WTC11 (cell line): ENCODE measurements at regions not wholly inside any gene's neighbourhood (a gene's known extent, or its start where the extent isn't known, plus 50 kb on each side); places are given as distances from the start of the nearest gene placed in this dataset.

Experiments used
- ATAC-seq: fragments of 200-7000 bp; cut with Tn5 transposase; 2 replicates; pipeline ENCODE4 v1.10.0; 2021; ENCODE audit warnings: mild to moderate bottlenecking, moderate library complexity
- CTCF ChIA-PET: fragments of 300-600 bp; sonication (Branson Sonifier 250); formaldehyde crosslinking; loops from one replicate; lab custom pipeline; 2021; ENCODE audit warnings: antibody characterized with exemption; lab: Charles Lee
- POLR2A ChIA-PET: fragments of 350-600 bp; sonication (Branson Sonifier 250); formaldehyde crosslinking; loops from one replicate; lab custom pipeline; 2021; ENCODE audit warnings: antibody characterized with exemption; lab: Charles Lee
- DNase-seq: peaks from one replicate; pipeline ENCODE4 v3.0.0; 2021; ENCODE audit warnings: low spot score
- H3K27ac Mint-ChIP-seq: 2 replicates; pipeline ENCODE4 v1.8.0; 2021; ENCODE audit warnings: mixed read lengths
- H3K27me3 Mint-ChIP-seq: 2 replicates; pipeline ENCODE4 v1.8.0; 2021; ENCODE audit warnings: low read depth, mild to moderate bottlenecking, moderate library complexity, mixed read lengths
- H3K36me3 Mint-ChIP-seq: 2 replicates; pipeline ENCODE4 v1.8.0; 2021; ENCODE audit warnings: mixed read lengths
- H3K4me1 Mint-ChIP-seq: 2 replicates; pipeline ENCODE4 v1.8.0; 2022; ENCODE audit warnings: mixed read lengths
- H3K4me3 Mint-ChIP-seq: 2 replicates; pipeline ENCODE4 v1.8.0; 2021; ENCODE audit warnings: mild to moderate bottlenecking, moderate library complexity, mixed read lengths
- H3K9me3 Mint-ChIP-seq: 2 replicates; pipeline ENCODE4 v1.8.0; 2021; ENCODE audit warnings: mixed read lengths
- ATF2 ChIP-seq: sonication (generic); formaldehyde crosslinking; IDR thresholded peaks from 2 replicates; pipeline ENCODE4 v1.8.1; 2022; ENCODE audit warnings: low read depth, missing genetic modification reagents, borderline replicate concordance
- CBFB ChIP-seq: sonication (generic); formaldehyde crosslinking; IDR thresholded peaks from 2 replicates; pipeline ENCODE4 v1.8.1; 2022; ENCODE audit warnings: mild to moderate bottlenecking, low read depth, missing genetic modification reagents
- E2F1 ChIP-seq: sonication (generic); formaldehyde crosslinking; IDR thresholded peaks from 2 replicates; pipeline ENCODE4 v1.8.0; 2022; ENCODE audit warnings: mild to moderate bottlenecking, missing genetic modification reagents
- E2F5 ChIP-seq: sonication (generic); formaldehyde crosslinking; IDR thresholded peaks from 2 replicates; pipeline ENCODE4 v1.8.1; 2022; ENCODE audit warnings: mild to moderate bottlenecking, moderate library complexity, missing genetic modification reagents
- EMX1 ChIP-seq: fragments of 250-450 bp; sonication (Bioruptor Pico); IDR thresholded peaks from 2 replicates; pipeline ENCODE4 v1.8.0; 2021; ENCODE audit warnings: mild to moderate bottlenecking
- ETV6 ChIP-seq: sonication (generic); formaldehyde crosslinking; IDR thresholded peaks from 2 replicates; pipeline ENCODE4 v1.8.1; 2022; ENCODE audit warnings: mild to moderate bottlenecking, missing genetic modification reagents
- GRHL2 ChIP-seq: fragments of 250-450 bp; sonication (Bioruptor Pico); IDR thresholded peaks from 2 replicates; pipeline ENCODE4 v1.8.0; 2022; ENCODE audit warnings: mild to moderate bottlenecking, moderate library complexity; ENCODE audit not compliant: insufficient replicate concordance, severe bottlenecking
- MAX ChIP-seq: sonication (generic); formaldehyde crosslinking; IDR thresholded peaks from 2 replicates; pipeline ENCODE4 v1.8.0; 2022; ENCODE audit warnings: mild to moderate bottlenecking, missing genetic modification reagents
- MYBL2 ChIP-seq: sonication (generic); formaldehyde crosslinking; IDR thresholded peaks from 2 replicates; pipeline ENCODE4 v1.8.1; 2023; ENCODE audit warnings: mild to moderate bottlenecking, moderate library complexity, missing genetic modification reagents
- NR1H2 ChIP-seq: sonication (generic); formaldehyde crosslinking; IDR thresholded peaks from 2 replicates; pipeline ENCODE4 v1.9.0; 2021; ENCODE audit warnings: mild to moderate bottlenecking, moderate library complexity, missing genetic modification reagents
- NR2C2 ChIP-seq: sonication (generic); formaldehyde crosslinking; IDR thresholded peaks from 2 replicates; pipeline ENCODE4 v1.8.0; 2022; ENCODE audit warnings: mild to moderate bottlenecking, missing genetic modification reagents
- PRDM15 ChIP-seq: sonication (generic); formaldehyde crosslinking; IDR thresholded peaks from 2 replicates; pipeline ENCODE4 v1.8.0; 2022; ENCODE audit warnings: missing genetic modification reagents
- PRRX2 ChIP-seq: fragments of 250-450 bp; sonication (Bioruptor Pico); IDR thresholded peaks from 2 replicates; pipeline ENCODE4 v1.8.0; 2021; ENCODE audit warnings: mild to moderate bottlenecking
- SMAD3 ChIP-seq: sonication (generic); formaldehyde crosslinking; IDR thresholded peaks from 2 replicates; pipeline ENCODE4 v1.8.0; 2022; ENCODE audit warnings: missing genetic modification reagents, mild to moderate bottlenecking, borderline replicate concordance
- USF2 ChIP-seq: sonication (generic); formaldehyde crosslinking; IDR thresholded peaks from 2 replicates; pipeline ENCODE4 v1.8.1; 2023; ENCODE audit warnings: mild to moderate bottlenecking, missing genetic modification reagents, moderate library complexity
- ZNF317 ChIP-seq: sonication (generic); formaldehyde crosslinking; IDR thresholded peaks from 2 replicates; pipeline ENCODE4 v1.8.1; 2023; ENCODE audit warnings: low read depth, mild to moderate bottlenecking, moderate library complexity, missing genetic modification reagents, borderline replicate concordance
- ZNF671 ChIP-seq: fragments of 250-450 bp; sonication (Bioruptor Pico); IDR thresholded peaks from 2 replicates; pipeline ENCODE4 v1.8.0; 2021; ENCODE audit warnings: mild to moderate bottlenecking
- TF ChIP-seq, protein P1 (sequence below): fragments of 250-450 bp; sonication (Bioruptor Pico); IDR thresholded peaks from 2 replicates; pipeline ENCODE4 v1.8.0; 2021; ENCODE audit warnings: mild to moderate bottlenecking
- TF ChIP-seq, protein P2 (sequence below): sonication (generic); formaldehyde crosslinking; IDR thresholded peaks from 2 replicates; pipeline ENCODE4 v1.8.1; 2022; ENCODE audit warnings: mild to moderate bottlenecking, missing genetic modification reagents, moderate library complexity, borderline replicate concordance
- TF ChIP-seq, protein P3 (sequence below): sonication (generic); formaldehyde crosslinking; IDR thresholded peaks from 2 replicates; pipeline ENCODE4 v1.8.1; 2023; ENCODE audit warnings: mild to moderate bottlenecking, missing genetic modification reagents
- TF ChIP-seq, protein P4 (sequence below): sonication (generic); formaldehyde crosslinking; IDR thresholded peaks from 2 replicates; pipeline ENCODE4 v1.8.0; 2023; ENCODE audit warnings: missing genetic modification reagents

GRCh38 chr4:179843370-179843769 is 2399.8 kb upstream of the TENM3 start:
- Mint-ChIP-seq H3K27ac (no peak overlapping the region; the same call in 1 of the 2 replicates), H3K4me1 (peaks cover 19% of the 10 kb centered on the region), H3K36me3 (no peaks in the 10 kb centered on the region), H3K4me3 (no peak overlapping the region), H3K9me3 (peaks cover 7% of the 10 kb centered on the region), H3K27me3 (no peaks in the 10 kb centered on the region)
- peak; percentile 30 for ATAC-seq
- TF ChIP-seq MAX (CRISPR knock-in tag) (no peak), PRDM15 (CRISPR knock-in tag) (no peak), CBFB (no peak), ZNF671 (CRISPR knock-in tag) (no peak), ATF2 (CRISPR knock-in tag) (no peak), GRHL2 (CRISPR knock-in tag) (no peak), NR1H2 (CRISPR knock-in tag) (no peak), E2F5 (CRISPR knock-in tag) (no peak), EMX1 (CRISPR knock-in tag) (no peak), NR2C2 (CRISPR knock-in tag) (no peak), SMAD3 (no peak)
- TF ChIP-seq, protein P1, sequence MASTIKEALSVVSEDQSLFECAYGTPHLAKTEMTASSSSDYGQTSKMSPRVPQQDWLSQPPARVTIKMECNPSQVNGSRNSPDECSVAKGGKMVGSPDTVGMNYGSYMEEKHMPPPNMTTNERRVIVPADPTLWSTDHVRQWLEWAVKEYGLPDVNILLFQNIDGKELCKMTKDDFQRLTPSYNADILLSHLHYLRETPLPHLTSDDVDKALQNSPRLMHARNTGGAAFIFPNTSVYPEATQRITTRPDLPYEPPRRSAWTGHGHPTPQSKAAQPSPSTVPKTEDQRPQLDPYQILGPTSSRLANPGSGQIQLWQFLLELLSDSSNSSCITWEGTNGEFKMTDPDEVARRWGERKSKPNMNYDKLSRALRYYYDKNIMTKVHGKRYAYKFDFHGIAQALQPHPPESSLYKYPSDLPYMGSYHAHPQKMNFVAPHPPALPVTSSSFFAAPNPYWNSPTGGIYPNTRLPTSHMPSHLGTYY (CRISPR knock-in tag) = no peak
- TF ChIP-seq, protein P2, sequence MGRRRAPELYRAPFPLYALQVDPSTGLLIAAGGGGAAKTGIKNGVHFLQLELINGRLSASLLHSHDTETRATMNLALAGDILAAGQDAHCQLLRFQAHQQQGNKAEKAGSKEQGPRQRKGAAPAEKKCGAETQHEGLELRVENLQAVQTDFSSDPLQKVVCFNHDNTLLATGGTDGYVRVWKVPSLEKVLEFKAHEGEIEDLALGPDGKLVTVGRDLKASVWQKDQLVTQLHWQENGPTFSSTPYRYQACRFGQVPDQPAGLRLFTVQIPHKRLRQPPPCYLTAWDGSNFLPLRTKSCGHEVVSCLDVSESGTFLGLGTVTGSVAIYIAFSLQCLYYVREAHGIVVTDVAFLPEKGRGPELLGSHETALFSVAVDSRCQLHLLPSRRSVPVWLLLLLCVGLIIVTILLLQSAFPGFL (CRISPR knock-in tag) = no peak
- TF ChIP-seq, protein P3, sequence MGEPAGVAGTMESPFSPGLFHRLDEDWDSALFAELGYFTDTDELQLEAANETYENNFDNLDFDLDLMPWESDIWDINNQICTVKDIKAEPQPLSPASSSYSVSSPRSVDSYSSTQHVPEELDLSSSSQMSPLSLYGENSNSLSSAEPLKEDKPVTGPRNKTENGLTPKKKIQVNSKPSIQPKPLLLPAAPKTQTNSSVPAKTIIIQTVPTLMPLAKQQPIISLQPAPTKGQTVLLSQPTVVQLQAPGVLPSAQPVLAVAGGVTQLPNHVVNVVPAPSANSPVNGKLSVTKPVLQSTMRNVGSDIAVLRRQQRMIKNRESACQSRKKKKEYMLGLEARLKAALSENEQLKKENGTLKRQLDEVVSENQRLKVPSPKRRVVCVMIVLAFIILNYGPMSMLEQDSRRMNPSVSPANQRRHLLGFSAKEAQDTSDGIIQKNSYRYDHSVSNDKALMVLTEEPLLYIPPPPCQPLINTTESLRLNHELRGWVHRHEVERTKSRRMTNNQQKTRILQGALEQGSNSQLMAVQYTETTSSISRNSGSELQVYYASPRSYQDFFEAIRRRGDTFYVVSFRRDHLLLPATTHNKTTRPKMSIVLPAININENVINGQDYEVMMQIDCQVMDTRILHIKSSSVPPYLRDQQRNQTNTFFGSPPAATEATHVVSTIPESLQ = no peak
- ChIA-PET CTCF (no interaction called here), POLR2A (no interaction called here)
- no peak for DNase-seq

DNA sequence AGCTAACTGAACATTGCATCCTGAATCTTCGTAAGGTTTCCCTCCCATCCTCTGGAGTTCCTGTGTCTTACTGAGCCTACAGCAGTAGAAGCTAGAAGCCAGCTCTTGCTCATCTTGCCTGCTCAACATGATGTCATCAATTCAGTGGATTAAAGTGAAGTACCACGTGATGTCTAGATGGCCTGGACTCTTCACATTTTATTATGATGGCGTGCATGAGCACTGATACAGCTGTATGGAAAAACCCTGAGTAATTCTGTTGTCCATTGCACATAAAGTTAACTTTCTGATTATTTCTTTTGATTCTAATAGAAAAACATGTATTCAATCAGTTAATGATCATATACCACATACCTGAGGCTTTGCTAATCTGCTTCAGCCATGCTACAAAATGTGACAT is 2387.7 kb upstream of the TENM3 start:
- no peaks in the 10 kb centered on the region for H3K27me3 Mint-ChIP-seq
- no peaks in the 10 kb centered on the region for H3K4me1 Mint-ChIP-seq
- H3K9me3 Mint-ChIP-seq = peaks cover 7% of the 10 kb centered on the region
- ATAC-seq (no peak), DNase-seq (no peak)
- no peak overlapping the region for H3K4me3 Mint-ChIP-seq
- H3K36me3 Mint-ChIP-seq = no peaks in the 10 kb centered on the region
- CTCF ChIA-PET = no interaction called here
- POLR2A ChIA-PET = no interaction called here
- no peak overlapping the region for H3K27ac Mint-ChIP-seq
- TF ChIP-seq MYBL2 (no peak), ZNF671 (CRISPR knock-in tag) (no peak), USF2 (no peak), E2F1 (CRISPR knock-in tag) (no peak), ZNF317 (CRISPR knock-in tag) (no peak), PRRX2 (CRISPR knock-in tag) (no peak), ETV6 (CRISPR knock-in tag) (no peak), E2F5 (CRISPR knock-in tag) (no peak)
- TF ChIP-seq, protein P4, sequence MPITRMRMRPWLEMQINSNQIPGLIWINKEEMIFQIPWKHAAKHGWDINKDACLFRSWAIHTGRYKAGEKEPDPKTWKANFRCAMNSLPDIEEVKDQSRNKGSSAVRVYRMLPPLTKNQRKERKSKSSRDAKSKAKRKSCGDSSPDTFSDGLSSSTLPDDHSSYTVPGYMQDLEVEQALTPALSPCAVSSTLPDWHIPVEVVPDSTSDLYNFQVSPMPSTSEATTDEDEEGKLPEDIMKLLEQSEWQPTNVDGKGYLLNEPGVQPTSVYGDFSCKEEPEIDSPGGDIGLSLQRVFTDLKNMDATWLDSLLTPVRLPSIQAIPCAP (CRISPR knock-in tag) = no peak
